HCT116 (cell line): ENCODE measurements at regions not wholly inside any gene's neighbourhood (a gene's known extent, or its start where the extent isn't known, plus 50 kb on each side); places are given as distances from the start of the nearest gene placed in this dataset.

Experiments used
- CTCF ChIP-seq, 3 experiments: fragments of 200-600 bp in 1 of 3; sonication (generic) in 1 of 3; IDR thresholded peaks in 2 of 3; conservative IDR thresholded peaks in 1 of 3; 2 replicates each; pipeline ENCODE4 v1.5.1; 2012 to 2017; ENCODE audit warnings: low read depth in 2 of 3, low read length in 2 of 3, antibody characterized with exemption in 1 of 3, borderline replicate concordance in 1 of 3, control low read depth in 1 of 3, mild to moderate bottlenecking in 1 of 3, mixed read lengths in 1 of 3, mixed run types in 1 of 3, moderate library complexity in 1 of 3; ENCODE audit not compliant: insufficient read depth in 1 of 3
- EGR1 ChIP-seq: IDR thresholded peaks from 2 replicates; pipeline ENCODE4 v1.6.1; 2012; ENCODE audit warnings: low read depth
- ELF1 ChIP-seq: IDR thresholded peaks from 2 replicates; pipeline ENCODE4 v1.6.1; 2012; ENCODE audit warnings: low read depth, borderline replicate concordance
- EZH2 ChIP-seq: fragments of 200-600 bp; sonication (generic); IDR thresholded peaks from 2 replicates; pipeline ENCODE4 v1.6.1; 2017; ENCODE audit warnings: antibody characterized with exemption, mixed run types
- FOSL1 ChIP-seq: IDR thresholded peaks from 2 replicates; pipeline ENCODE4 v1.6.1; 2012; ENCODE audit warnings: low read depth
- POLR2A ChIP-seq: IDR thresholded peaks from 2 replicates; pipeline ENCODE4 v1.7.0; 2011; ENCODE audit warnings: borderline replicate concordance; ENCODE audit not compliant: insufficient read depth, insufficient read length; ENCODE audit errors: extremely low read depth
- POLR2AphosphoS5 ChIP-seq: IDR thresholded peaks from 2 replicates; pipeline ENCODE4 v1.6.1; 2011; ENCODE audit warnings: mild to moderate bottlenecking, low read depth, low read length, moderate library complexity
- SIN3A ChIP-seq: IDR thresholded peaks from 2 replicates; pipeline ENCODE4 v1.6.1; 2012; ENCODE audit warnings: low read depth
- YY1 ChIP-seq: IDR thresholded peaks from 2 replicates; pipeline ENCODE4 v1.6.1; 2011; ENCODE audit warnings: low read length, low read depth, moderate library complexity, mild to moderate bottlenecking; ENCODE audit not compliant: insufficient replicate concordance; ENCODE audit errors: extremely low read depth

GRCh38 chrX:96540111-96540631 lies 144.5 kb upstream of the DIAPH2 start:
- TF ChIP-seq EZH2 (no peak), CTCF (IDR thresholded peaks at IDR 0.05 in 2 of 3, conservative IDR thresholded peaks at IDR 0.05 in 1 of 3; ENCODE audit: borderline replicate concordance in 1 of 3, insufficient read depth in 1 of 3, low read depth in 2 of 3, low read length in 2 of 3) (no peak), POLR2A (no peak), POLR2AphosphoS5 (no peak), ELF1 (no peak), SIN3A (no peak), YY1 (no peak), EGR1 (no peak), FOSL1 (no peak)
